GM18507 (cell line): ENCODE measurements at regions not wholly inside any gene's neighbourhood (a gene's known extent, or its start where the extent isn't known, plus 50 kb on each side); places are given as distances from the start of the nearest gene placed in this dataset.

Experiments used
- DNase-seq: peaks from one replicate; pipeline ENCODE4 v3.0.0; 2011; ENCODE audit warnings: low read depth; ENCODE audit not compliant: insufficient read length; ENCODE audit errors: extremely low spot score
- FAIRE-seq: peaks from 2 replicates; lab custom pipeline; 2011; peaks lifted over from hg19 to GRCh38; lab: Jason Lieb, UNC

DNA sequence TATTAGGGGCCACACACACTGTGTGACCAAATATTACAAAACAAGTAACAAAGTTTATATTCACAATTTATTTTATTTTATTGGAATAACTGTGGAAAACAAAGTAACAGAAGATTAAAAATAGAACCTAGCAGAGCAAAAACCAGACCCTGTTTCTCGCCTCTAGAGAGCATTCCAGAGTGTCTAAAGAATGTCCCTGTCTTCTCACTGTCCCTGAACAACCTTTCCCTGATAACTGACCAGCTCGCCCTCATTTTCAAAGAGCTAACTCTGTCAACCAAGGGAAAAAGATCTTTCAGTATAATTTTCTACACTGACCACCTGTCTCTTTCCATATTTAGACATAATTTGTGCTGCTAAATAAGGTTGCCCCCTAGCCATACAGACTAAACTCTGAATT is 646.9 kb downstream of the USP25 start:
- FAIRE-seq (no peak), DNase-seq (no peak)

DNA sequence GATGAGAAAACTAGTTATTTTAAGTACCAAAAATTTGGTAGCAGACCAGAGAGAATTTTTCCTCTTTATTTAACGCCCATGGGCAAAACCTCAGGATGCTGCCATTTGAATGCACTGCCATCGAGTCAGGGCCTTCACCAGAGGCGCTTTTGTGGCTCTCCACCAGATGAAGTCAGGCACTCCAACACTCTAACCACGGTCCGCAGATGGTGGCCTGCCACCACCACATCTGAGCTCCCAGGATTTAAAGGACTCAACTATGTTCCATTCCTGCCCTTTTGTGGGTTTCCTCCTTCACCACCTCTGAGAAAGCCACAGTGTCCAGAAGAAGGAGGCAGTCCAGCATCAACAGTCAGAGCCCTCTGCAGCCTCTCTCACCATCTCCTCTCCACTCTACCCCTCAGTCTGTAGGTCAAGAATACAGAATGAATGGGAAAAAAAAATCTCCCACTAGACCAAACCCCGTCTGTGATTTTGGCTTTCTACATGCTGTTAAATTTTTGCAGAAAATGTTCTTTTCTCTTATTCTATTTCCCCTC is 647.4 kb downstream of the USP25 start:
- no peak for FAIRE-seq
- DNase-seq, result no peak

DNA sequence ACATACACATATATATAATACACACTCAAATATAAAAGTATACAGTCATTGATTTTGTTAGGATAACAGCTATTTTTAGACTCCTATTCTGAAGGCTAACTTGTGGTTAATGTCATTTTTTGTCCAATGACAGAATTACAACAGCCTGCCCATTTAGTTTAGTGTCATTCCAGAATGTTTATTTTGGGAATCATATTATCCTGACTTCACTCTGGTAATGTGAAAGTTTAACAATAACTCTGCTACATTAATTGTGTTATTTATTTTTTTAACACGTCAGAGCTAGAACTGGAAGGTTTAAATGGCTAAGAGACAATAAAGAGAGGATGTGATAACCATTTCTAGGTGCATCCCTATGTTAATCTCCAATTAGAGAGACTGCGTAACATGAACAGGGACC is 648.1 kb downstream of the USP25 start:
- FAIRE-seq, result no peak
- DNase-seq, result no peak

DNA sequence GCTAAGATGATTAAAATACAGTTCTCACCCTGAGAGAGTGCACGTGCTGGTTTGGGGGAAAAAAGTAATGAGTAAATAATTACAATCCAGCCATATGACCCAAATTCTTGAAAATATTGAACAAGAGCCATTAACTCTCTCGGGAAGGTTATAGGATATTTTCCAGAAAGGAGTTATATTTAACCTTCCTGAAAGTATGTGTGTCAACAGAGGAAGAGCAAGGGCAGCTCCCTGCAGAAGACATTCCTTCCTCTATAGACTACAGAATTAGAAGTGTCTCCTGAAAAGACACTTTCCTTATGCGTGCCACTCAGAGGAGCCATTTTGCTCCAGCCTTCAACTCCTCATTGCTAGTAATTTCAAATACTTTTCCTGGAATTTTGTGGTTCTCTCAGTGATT is 648.7 kb downstream of the USP25 start:
- DNase-seq (no peak), FAIRE-seq (no peak)

DNA sequence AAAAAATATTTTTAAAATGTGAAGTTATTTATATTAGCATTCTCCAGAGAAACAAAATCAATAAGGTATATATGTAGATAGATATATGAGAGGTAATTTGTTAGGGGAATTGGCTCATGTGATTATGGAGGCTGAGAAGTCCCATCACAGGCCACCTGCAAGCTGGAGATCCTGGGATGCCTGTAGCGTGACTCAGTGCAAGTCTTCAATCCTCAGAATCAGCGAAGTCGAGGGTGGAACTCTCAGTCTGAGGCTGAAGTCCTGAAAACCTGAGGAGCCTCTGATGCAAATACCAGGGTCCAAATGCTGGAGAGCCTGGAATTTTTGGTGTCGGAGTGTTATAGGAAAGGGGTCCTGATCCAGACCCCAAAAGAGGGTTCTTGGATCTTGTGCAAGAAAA is 658.5 kb downstream of the USP25 start:
- FAIRE-seq (no peak), DNase-seq (no peak)

DNA sequence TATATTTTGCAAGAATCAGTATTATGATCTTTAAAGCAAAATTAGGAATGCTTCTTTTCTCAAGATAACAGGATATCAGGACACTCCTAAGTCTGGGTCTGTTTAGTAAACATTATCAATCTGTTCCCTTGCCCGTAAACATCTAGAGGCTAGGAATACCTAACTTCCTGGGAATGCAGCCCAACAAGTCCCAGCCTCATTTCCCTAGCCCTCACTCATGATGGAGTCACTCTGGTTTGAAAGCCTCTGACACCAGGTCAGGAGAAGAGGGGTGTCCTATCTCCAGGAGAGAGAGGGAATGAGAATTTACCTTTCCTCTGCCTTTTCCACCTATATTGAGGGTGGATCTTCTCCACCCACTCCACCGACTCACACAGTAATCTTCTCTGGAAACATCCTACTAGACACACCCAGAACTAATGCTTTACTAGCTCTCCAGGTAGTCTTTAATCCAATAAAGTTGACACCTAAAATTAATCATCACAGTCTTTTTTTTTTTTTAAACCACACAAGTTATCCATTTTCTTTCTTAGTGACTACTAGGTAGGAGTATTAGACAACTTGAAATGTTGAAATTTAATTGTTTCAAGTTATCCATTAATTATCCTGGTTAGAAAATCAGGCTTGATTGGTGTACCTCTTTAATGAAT is 659.3 kb downstream of the USP25 start:
- no peak for FAIRE-seq
- DNase-seq, result no peak

DNA sequence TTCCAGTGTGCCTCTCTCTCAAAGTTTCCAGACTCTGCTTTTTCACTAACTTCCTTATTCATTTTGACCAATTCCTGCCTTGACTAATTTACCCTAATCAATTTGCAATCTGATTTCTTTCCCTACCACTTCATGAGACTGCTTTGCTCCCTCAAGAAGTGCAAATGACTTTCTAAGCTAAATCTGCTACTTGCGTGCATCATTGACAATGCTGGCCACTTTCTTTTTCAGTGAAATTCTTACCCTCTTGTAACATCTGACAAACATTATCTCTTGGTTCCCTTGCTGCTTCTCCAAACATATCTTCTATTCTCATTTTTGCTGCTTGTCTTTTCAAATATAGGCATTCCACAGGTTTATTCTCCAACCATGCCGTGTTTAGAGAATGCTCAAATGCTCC is 659.9 kb downstream of the USP25 start:
- no peak for FAIRE-seq
- DNase-seq, result no peak

DNA sequence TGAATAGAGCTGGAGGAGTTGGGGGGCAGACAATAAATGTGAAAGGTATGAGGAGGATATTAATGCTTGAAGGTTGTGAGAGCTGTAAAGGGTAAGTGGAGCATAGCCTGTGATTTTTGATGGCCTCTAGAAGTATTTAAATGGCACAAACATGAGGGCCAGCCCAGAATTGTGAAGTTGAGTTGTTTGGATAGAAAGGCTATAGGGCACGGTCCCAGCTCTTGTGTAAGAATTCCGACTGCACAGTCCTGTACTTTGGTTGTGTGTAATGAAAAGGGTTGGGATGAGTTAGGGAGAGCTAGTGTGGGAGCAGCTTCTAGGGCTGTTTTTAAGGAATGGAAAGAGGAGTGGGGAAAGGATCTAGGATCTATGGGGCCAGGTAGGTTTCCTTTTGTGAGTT is 665.5 kb downstream of the USP25 start:
- DNase-seq, result no peak
- no peak for FAIRE-seq

DNA sequence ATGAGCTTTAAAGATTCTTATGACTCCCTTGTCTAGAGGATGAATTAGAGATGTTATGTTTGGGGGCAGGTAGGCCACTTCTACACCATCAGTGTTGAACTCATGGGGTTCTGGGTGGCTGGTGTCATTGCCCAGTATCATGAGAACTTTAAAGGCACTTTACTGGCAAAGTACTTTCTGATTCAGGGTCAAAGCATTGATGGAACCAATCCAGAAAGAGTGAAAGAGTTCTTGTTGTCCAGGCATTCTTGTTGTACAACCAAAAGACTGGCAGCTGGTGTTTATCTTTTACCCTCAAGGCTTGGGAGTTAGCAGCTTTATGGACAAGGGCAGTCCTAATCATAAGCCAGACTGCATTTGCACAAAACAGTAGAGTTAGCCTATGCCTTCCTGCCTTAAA is 673.0 kb downstream of the USP25 start:
- FAIRE-seq (no peak), DNase-seq (no peak)

DNA sequence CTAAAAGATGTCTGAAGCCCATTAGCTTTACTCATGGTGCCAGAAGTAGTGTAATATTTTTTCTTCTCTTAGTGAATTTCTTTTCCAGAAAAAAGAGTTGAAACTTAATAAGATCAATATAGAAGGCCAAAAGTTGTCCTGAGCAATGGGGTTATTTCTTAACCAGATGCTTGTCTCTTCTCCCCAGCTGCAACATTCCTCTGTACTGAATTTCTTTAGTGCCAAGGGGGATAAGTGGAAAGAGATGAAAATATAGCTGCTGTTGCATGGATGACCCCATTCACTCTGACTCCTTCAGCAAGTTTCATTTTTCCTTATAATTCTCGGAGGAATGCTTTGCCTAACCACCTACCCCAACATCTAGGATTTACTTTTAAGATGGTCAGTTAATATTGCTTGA is 675.0 kb downstream of the USP25 start:
- DNase-seq (no peak), FAIRE-seq (no peak)

DNA sequence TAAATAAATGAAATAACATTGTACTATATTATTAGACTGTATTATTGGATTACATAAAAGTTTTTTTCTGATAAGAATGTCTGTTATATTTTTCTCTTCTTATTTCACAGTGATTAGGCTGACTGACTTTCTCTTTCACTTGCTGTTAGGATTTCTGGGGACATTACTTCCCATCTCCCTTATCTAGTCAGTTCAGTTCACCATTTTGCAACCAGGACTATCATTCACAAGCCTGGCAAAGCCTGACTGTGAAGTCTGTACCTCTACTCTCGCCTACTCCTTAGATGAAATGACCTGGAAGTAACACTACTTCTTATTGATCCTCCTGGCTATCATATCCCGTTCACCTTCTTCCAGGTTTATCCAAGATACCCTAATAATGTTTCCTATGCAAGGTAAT is 676.6 kb downstream of the USP25 start:
- FAIRE-seq, result no peak
- no peak for DNase-seq

DNA sequence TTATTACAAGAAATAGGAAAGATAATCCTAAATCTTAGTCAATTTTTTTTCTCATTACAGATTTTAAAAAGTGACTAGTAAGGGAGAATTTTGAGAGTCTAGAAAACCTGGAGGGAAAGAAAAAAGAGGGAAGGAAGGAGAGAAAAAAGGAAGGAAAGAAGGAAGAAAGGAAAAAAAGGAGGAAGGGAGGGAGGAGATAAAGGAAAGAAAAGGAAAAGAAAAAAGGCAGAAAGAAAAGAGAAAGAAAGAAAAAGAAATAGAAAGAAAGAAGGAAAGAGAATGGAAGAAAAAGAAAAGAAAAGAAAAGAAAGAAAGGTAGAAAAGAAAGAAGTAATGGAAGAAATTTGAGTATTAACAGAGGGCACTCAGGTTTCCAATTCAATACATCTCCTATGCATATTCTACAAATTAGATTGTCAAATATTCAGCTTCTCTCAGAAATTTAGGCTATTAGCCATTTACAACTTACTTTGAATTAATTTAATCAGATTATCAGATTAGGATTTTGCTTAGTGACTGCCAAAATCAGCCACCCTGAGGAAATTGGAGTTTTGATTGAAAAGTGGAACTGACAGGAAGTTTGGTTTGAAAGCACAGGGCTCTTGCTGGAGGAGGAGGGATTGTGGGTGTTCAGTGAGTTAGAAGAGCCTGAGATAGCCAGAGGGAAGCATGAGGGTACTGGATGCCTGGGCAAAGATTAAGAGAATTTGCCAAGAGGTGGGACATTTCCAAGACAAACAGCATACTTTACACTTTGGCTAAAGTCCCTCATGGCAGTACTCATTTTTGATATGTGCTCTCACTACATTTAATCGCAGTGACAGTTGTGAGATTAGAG is 677.8 kb downstream of the USP25 start:
- no peak for FAIRE-seq
- no peak for DNase-seq

DNA sequence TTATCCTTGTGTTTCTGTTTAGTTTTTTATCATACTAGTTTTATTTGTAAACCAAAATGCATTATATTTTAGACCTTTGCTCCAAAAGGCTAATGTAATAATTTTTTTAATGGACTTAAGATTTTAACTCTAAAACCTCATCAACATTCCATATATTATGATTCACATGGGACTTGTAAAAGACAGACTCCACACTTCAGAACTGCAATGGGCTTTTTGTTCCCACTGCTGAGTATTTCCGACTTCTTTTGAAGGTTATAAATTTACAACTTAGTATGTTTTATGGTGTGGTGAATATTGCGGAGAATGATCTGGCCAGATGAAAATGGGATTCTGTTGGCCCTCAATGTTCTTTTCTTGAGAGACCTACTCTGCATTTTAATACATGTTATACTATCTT is 678.5 kb downstream of the USP25 start:
- DNase-seq, result no peak
- no peak for FAIRE-seq

DNA sequence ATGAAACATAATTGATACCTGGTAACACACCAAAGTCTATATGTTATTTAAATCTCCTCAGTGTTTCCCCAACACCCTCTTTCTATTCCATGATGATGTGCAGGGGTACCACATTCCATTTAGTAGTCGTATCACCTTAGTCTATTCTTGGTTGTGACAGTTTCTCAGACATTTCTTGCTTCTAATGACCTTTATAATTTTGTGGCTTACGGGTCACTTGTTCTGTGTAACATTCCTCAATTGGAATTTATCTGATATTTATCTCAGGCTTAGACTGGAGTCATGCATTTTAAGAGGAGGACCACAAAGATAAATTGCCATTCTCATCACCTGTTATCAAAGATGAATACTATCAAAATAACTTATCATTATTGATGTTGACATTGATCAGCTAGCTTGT is 679.6 kb downstream of the USP25 start:
- DNase-seq (no peak), FAIRE-seq (no peak)

DNA sequence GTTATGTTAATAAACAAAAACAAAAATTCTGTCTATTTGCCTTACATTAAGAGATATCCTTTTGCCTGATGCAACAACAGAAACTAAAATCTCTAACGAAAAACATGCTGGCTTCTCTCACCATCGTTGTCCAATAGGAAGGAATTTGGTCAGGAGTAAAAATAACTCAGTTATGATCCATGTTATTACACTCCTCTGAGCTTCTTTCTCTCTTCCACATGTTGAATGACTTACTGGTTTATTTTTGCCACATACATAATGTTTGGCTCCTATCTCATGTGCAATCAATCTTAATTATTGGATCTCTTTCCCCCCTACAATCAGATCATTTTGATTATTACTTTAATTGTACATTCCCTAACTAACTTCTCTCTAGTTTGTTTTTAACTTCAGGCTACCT is 688.4 kb downstream of the USP25 start:
- no peak for FAIRE-seq
- DNase-seq, result no peak

DNA sequence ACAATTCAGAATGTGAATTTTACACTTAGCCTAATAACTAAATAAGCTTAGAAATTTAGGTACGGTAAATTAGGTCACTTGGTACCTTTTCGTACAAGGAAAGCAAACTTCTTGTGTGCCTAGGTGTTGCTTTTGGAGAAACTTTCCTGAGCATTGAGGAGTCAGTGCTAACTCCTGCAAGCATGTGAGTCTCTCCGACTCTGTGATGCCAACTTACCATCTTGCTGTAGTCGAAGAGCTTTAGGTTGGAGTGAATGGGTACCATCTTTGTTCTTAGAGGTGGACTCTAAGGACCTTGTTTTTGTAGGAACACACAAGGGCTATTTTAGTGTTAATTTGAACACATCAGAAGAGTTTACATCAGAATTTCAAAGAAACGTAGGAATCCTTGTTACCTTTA is 688.9 kb downstream of the USP25 start:
- FAIRE-seq, result no peak
- DNase-seq, result no peak

DNA sequence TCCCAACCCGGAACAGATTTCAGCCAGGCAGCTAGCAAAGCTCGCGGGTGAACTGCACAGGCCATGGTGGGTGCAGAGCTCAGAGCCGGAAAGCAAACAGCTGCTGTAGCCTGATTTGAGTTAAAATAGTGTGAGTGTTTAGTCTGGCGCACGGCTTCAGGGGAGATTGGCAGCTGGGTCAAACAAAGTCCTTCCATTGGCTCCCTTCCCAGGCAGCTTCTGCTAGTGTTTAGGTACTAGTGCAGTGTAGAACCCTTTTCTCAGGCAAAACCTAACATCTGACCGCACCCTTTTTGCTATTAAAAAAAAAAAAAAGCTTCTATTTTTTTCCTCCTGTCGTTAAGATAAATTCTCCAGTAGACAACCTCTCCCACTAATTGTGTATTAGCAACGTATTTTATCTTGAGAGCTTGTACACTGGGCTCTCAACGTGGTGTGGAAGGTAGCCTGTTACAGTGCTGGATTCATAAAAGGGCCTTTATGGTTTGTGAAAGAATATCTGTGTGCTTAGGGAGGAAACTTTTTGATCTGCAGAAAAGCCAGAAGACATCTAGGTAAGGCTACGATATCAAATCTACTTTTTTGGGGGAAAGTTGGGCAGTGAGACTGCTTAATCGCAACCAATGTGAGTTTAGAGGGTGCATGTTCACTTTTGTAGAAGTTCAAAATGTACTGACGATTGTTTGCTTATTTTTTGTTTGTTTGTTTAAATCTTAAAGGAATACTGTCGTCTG is 689.6 kb downstream of the USP25 start:
- DNase-seq (no peak), FAIRE-seq (no peak)

DNA sequence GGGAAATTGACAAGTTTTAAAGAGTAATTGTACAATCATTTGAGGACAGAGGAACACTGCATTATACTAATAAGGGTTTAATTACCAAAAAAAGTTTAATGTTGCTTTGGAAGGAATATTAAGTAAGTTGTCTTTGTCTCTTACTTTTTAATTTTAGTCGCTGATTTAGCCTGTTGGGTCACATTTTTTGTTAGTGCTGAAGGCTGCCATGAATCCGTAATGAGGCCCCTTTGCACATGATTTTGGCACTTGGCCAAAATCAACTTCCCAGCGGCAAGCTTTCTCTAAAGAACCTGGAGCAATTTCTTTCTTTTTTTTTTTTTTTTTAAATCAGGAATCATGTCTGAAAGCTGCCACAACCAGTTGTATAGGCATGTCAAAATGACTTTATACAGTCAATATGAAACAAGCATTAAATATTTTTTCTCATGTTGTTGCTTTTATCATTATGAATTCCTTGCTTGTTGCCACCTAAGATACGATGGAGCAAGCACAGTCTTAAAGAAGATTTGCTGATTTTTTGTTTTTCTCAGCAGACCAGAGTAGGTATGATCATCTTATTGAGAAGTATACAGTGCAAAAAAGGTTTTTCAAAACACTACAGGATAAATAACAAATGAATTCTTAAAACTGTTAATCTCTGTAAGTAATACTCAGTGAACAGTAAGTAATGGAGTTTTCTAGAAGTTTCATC is 690.4 kb downstream of the USP25 start:
- FAIRE-seq, result no peak
- no peak for DNase-seq

DNA sequence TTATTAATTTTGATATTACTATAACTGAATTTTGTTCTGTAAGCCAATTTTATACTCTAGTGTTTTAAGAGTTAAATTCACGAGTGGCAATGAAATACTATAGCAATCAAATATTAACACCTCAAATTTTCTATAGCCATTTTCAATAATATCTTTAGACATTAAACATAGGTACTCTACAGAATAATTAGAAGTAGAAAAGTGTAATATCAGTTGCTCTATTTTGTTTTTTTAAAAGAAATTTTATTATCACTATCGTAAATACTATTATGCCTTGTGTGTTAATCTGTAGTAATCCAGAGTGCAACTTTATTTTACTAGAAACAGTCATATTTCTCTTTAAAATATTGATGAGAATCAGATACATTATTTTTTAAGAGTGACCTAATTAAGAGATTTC is 691.2 kb downstream of the USP25 start:
- FAIRE-seq (no peak), DNase-seq (no peak)

DNA sequence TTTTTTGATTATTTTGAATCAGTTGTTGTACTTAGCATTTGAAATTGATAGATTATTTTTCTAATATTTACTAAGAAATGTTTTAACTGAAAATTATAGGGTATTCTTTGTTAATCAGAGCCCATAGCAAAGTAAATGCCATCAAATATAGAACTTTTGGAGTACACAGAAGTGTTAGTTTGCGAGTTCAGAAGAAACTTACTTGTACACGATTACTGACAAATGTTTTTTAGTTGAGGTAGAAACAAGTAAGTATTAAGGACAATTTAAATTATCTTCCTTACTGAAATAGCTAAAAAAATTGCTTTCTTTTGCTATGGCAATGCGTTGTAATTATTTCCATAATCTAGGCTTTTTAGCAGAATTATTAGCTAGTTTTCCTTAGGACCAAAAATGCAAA is 692.2 kb downstream of the USP25 start:
- no peak for FAIRE-seq

More for the DNA sequence above, 692.2 kb downstream of the USP25 start:
- DNase-seq, result no peak
